ENCODE measurements at regions not wholly inside any gene's neighbourhood (a gene's known extent, or its start where the extent isn't known, plus 50 kb on each side); places are given as distances from the start of the nearest gene placed in this dataset.

GRCh38 chr4:56240554-56241174 lies 146.6 kb downstream of the AASDH start:
- no peak for DNase-seq

GRCh38 chr4:56238251-56238650 lies 149.0 kb downstream of the AASDH start:
- no peak for DNase-seq

DNA sequence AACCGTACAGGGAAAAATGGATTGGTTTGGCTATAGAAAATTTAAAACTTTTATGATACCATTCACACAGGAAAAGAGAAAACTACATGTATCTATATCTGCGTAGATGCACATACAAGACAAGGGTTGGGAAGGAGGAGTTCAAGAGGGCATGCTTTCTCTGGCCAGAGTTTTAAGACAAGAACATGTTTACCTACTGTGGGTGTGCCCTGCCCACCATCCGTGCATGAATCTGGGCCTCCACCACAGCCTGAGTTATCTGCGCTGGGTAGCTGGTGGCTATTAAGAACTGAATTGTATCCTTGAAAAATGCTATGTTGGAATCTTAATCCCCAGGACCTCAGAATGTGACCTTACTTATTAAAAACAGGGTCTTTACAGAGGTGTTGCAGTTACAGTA lies 151.6 kb downstream of the AASDH start:
- no peak for DNase-seq

GRCh38 chr4:56235011-56235410 lies 152.3 kb downstream of the AASDH start:
- no peak for DNase-seq

- DNase-seq = no peak
Measured at GRCh38 chr4:56234098-56234497, 153.2 kb downstream of the AASDH start.

DNA sequence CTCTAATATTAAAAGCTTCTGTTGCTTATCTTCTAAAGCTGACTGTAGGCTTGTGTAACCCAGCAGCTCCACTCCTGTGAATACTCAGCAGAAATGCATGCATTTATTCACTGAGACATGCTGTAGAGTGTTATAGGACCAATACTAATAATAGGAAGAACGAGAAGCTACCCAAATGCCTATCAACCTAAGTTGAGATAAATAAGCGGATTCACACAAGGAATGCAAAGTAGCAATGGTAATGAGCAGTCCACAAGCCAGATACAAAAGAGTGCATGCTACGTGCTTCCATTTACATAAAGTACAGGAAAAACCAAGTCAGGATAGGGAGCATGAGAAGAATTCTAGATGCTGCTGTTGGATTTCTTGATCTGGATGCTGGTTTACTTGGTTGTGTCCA lies 155.9 kb downstream of the AASDH start:
- DNase-seq = no peak

GRCh38 chr4:56229947-56230346 lies 157.3 kb downstream of the AASDH start:
- no peak for DNase-seq

DNA sequence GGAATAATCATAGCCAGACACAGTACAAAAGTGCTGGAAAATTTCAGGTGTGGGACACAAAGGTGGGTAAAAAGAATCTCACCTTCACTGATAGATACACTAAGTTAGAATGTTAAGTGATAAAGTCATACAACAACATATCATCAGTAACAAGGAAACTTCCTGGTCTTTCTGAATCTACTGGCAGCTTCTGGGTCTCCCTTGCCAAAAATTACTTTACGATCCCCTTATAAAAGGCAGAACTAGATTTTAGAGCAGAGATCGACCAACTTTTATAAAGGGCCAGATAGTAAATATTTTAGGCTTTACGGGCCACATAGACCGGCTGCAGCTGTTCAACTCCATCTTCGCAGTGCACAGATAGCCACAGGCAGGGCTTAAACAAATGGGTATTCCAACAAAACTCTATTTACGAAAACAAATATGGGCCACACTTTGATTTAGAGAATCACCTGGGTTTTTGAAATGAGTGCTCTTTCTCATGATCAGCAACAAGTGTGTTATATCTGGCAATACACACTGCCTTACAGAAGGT lies 159.9 kb downstream of the AASDH start:
- no peak for DNase-seq

DNA sequence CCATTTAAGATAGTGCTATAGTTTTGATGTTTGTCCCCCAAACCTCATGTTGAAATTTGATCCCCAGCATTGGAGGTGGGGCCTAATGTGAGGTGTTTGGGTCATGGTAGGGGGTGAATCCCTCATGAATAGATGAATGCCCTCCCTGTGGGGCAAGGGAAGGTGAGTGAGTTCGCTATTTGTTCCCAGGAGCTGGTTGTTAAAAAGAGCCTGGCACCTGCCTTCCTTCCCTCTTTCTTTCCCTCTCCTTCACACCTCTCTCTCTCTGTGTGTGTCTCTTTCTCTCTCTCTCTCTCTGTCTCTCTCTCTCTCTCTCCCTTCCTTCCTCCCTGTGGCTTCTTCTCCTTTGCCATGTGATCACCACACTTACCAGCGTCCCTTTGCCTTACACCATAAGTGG lies 160.7 kb downstream of the AASDH start:
- no peak for DNase-seq

GRCh38 chr4:56224641-56225040 lies 162.7 kb downstream of the AASDH start:
- DNase-seq = no peak

- DNase-seq = no peak
Measured at GRCh38 chr4:56222514-56222913, 164.8 kb downstream of the AASDH start.

DNA sequence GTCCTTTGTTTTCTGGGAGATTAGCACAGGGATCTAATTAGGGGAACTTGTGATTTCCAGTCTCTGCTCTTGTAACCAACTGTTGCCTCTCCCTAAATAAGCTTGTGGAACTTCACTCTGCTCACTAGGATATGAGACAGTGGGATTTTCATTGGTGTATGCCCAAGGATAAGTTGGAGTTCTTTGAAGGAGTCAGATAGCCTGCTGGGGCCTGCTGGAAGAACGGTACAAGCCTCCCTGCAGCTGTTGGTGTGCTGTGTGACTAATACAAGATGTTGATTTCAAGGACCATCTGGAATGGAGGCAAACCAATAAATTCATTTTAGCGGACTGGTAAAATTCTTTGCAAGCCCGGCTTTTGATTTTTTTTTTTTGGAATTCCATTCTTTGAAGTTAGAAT lies 167.0 kb downstream of the AASDH start:
- DNase-seq = no peak

DNA sequence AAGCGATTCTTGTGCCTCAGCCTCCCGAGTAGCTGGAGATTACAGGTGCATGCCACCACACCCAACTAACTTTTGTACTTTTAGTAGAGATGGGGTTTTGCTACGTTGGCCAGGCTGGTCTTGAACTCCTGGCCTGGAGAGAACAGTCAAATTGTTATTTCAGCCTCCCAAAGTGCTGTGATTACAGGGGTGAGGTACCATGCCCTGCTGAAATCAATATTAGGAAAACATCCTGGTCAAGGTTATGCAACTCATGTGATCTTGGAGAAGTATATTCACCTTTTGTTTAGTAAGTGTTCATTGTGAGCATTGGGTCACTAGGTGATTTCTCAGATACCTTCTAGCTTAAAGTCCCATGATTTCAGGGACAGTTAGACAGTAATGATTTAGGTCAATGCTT lies 167.8 kb downstream of the AASDH start:
- DNase-seq = no peak

DNA sequence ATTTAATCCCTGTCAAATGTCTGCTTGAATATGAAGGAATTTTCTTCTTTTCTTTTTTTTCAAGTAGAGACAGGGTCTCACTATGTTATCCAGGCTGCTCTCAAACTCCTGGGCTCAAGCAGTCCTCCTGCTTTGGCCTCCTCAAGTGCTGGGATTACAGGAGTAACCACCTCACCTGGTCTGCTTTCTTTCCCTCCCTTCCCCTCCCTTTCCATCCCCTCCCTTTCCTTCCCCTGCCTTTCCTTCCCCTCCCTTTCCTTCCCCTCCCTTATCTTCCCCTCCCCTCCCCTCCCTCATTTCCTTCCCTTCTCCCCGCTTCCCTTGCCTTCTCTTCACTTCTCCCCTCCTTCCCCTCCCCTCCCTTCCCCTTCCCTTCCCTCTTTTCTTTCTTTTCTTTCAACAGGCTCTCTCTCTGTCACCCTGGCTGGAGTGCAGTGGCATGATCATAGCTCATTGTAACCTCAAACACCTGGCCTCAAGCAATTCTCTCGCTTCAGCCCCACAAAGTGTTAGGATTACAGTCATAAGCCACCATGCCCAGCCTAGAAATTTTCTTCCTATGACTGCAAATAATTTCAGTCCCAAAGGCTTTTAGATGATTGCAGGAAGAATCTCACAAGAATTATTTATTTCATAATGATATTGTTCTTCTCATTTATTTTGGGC lies 168.9 kb downstream of the AASDH start:
- no peak for DNase-seq

DNA sequence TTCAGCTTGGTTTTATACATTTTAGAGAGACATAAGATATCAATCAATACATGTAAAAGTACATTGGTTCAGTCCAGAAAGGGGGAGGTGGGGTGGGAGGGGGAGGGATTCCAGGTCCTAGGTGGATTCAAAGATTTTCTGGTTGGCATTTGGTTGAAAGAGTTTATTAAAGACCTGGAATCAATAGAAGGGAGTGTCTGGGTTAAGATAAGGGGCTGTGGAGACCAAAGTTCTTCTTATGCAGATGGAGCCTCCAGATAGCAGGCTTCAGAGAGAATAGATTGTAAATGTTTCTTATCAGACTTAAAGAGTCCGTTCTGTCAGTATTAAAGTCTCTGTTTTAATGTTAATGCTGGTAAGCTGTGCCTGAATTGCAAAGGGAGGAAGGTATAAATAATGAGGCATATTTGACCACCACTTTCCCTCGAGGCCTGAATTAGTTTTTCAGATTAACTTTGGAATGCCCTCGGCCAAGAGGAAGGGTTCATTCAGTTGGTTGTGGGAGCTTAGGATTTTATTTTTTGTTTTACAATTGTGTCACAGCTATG lies 169.9 kb downstream of the AASDH start:
- DNase-seq = no peak

GRCh38 chr4:56215901-56216300 lies 171.4 kb downstream of the AASDH start:
- DNase-seq = no peak

GRCh38 chr4:56215141-56215783 lies 172.0 kb downstream of the AASDH start:
- DNase-seq = no peak

DNA sequence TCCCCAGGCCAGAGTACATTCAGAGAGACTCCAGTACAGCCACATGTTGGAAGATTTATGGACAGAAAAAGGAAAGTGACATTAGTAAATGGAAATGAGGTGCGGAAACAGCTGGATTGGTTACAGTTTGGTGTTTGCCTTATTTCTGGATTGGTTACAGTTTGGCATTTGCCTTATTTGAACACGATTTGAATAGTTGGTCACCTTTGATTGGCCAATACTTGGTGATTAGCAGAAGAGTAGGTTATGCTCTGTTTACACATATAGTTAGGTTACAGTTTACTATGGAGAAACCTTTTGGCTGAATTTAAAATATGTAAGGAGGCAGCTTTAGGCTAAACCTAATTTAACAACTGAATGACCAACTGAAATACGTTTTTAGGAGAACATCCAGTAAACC lies 173.7 kb downstream of the AASDH start:
- DNase-seq = no peak

DNA sequence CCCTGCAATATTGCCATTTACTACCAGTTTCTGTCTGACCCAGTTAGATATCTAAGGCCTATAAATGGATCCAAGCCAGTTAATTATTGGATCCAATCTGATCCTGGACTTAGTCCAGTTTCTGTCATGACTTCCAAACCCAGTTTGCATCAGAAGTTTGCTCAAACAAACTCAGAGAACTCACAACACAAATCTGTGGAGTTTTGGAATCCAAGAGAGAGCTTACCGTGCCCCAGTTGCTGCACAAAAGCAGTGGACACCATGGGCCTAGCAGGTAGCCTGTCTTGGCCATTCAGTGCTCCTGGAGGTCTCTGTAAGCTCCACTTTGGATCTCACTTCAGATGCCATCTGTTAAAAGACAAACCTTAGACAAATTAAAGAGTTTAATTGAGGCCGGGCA lies 174.5 kb downstream of the AASDH start:
- no peak for DNase-seq

DNA sequence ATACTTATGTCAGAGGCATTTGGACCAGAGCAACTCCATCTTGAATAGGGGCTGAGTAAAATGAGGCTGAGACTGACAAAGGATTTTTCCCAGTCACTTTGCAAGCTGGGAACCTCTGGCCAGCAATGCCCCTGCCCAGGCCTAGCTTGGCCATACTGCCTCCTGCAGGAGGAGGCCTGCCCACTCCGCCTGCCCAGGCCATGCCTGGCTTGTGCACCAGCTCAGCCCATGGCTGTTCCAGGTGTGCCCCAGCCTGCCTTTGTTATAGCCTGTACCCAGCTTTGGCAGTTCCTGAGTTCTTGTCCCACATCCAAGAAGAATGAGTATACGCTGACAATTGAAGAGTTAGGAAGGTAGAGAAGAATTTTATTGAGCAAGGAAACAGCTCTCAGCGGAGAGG lies 176.1 kb downstream of the AASDH start:
- no peak for DNase-seq

DNA sequence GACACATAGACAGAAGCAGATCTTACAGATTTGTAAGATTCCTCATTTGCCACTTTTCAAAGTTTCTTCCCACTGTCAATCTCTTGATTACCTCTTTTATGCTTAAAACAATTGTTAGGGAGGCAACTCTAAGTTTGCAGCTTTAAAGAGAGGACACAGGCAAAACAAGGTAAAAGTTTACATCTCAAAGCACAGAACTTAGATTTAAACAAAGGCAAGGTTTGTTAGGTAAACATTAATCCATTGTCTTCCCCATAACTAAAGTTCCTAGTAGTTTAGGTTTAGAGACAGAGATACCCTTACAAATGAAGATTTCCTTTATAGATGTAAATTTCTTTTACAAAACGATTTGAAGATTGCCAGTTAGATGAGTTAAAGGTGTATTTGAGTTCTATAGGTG lies 176.9 kb downstream of the AASDH start:
- no peak for DNase-seq

GRCh38 chr4:56209767-56210166 lies 177.5 kb downstream of the AASDH start:
- no peak for DNase-seq

DNA sequence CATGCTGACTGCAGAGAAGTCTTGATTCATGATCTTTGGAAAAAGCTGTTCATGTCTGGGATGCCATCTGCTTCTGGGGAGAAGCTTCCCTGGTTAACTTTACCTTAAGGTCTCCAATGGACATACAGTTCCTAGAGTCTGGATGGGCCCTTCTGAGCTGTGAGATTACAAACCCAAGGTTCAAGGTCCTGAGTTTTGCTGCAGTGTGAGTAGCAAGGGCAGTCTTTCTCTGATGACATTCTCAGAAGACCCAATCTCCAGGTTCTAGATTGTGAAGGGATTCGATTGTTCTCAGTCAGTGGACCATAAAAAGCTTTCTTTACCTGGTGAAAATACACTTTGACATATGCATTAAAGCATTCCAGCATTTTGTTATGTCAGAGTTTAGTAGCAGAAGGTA lies 179.2 kb downstream of the AASDH start:
- DNase-seq = no peak

- no peak for DNase-seq
Measured at GRCh38 chr4:56206258-56206657, 181.0 kb downstream of the AASDH start.
